Gastroesophageal sphincter (tissue), 3 donors: ENCODE measurements at regions not wholly inside any gene's neighbourhood (a gene's known extent, or its start where the extent isn't known, plus 50 kb on each side); places are given as distances from the start of the nearest gene placed in this dataset.
"Not testable (repeated sequence)": the region's sequence is repeated elsewhere in the genome, so short reads cannot be mapped to it uniquely, and the experiment has no call there.

Experiments
- POLR2A ChIP-seq, 2 donors: fragments of 450-650 bp; IDR thresholded peaks; one replicate each; pipeline ENCODE4 v1.6.1; 2017; ENCODE audit warnings: antibody characterized with exemption in 2 of 2, mild to moderate bottlenecking in 2 of 2, moderate library complexity in 1 of 2
- TF ChIP-seq, protein P1 (sequence below), 4 experiments: fragments of 200-600 bp in 2 of 4; fragments of 450-650 bp in 2 of 4; sonication (generic) in 1 of 4; IDR thresholded peaks; one replicate each; pipeline ENCODE4 v1.5.1; 2017 to 2019; ENCODE audit warnings: antibody characterized with exemption in 4 of 4, mild to moderate bottlenecking in 2 of 4, moderate library complexity in 2 of 4

DNA sequence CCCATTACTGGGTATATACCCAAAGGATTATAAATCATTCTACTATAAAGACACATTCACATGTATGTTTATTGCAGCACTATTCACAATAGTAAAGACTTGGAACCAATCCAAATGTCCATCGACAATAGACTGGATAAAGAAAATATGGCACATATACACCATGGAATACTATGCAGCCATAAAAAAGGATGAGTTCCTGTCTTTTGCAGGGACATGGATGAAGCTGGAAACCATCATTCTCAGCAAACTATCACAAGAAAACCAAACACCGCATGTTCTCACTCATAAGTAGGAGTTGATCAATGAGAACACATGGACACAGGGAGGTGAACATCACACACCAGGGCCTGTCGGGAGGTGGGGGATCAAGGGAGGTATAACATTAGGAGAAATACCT, 62.2 kb upstream of the FBXL17 start:
- TF ChIP-seq, protein P1, sequence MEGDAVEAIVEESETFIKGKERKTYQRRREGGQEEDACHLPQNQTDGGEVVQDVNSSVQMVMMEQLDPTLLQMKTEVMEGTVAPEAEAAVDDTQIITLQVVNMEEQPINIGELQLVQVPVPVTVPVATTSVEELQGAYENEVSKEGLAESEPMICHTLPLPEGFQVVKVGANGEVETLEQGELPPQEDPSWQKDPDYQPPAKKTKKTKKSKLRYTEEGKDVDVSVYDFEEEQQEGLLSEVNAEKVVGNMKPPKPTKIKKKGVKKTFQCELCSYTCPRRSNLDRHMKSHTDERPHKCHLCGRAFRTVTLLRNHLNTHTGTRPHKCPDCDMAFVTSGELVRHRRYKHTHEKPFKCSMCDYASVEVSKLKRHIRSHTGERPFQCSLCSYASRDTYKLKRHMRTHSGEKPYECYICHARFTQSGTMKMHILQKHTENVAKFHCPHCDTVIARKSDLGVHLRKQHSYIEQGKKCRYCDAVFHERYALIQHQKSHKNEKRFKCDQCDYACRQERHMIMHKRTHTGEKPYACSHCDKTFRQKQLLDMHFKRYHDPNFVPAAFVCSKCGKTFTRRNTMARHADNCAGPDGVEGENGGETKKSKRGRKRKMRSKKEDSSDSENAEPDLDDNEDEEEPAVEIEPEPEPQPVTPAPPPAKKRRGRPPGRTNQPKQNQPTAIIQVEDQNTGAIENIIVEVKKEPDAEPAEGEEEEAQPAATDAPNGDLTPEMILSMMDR (IDR thresholded peaks at IDR 0.05) = not testable (repeated sequence)
- TF ChIP-seq POLR2A (IDR thresholded peaks at IDR 0.05) = not testable (repeated sequence)
